Tibial nerve (tissue), 4 donors: ENCODE measurements at regions not wholly inside any gene's neighbourhood (a gene's known extent, or its start where the extent isn't known, plus 50 kb on each side); places are given as distances from the start of the nearest gene placed in this dataset.

Experiments
- CTCF ChIP-seq, 5 experiments: fragments of 200-600 bp in 3 of 5; fragments of 450-650 bp in 2 of 5; sonication (generic) in 3 of 5; IDR thresholded peaks; one replicate each; pipeline ENCODE4 v1.5.1; 2016 to 2019; ENCODE audit warnings: antibody characterized with exemption in 5 of 5, mild to moderate bottlenecking in 3 of 5, moderate library complexity in 2 of 5
- EP300 ChIP-seq, 2 donors: sonication (generic); formaldehyde crosslinking; IDR thresholded peaks; one replicate each; pipeline ENCODE4 v1.6.1; 2017; ENCODE audit warnings: antibody characterized with exemption in 2 of 2, mild to moderate bottlenecking in 1 of 2
- POLR2A ChIP-seq, 2 donors: fragments of 450-650 bp; IDR thresholded peaks; one replicate each; pipeline ENCODE4 v1.6.1; 2017; ENCODE audit warnings: antibody characterized with exemption in 2 of 2, mild to moderate bottlenecking in 2 of 2, moderate library complexity in 2 of 2

DNA sequence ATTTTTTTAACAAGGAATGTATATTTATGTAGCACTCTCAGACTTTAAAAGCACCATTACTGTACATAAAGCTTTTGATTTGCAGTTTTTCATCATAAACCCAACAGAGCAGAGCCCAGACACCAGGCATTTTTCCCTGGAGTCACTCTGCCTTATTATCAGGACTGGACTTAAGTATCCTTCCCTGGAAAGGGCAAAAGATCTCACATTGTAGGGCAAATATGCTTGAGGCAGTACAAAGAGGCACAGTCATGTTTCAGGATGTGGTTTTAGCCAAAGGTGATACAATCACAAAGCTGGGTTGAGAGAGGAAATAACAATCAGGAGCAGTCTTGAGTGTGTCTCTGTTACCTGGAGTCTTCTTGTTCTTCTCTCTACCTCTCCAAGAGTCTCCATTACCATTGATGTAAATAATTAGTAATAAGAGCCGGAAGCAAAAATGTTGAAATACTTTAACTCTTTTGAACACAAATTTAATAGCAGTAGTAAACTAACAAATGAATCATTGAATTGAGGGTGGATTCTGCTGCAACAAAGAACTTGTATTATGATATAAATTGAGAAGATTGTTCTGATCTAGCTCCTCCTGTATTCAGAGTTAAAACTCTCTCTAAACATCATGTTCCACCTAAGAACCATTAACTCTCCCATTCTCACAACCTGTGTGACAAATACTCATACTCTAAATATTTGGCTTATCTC lies 160.5 kb downstream of the LTN1 start:
- TF ChIP-seq CTCF (IDR thresholded peaks at IDR 0.05) (no peak), EP300 (IDR thresholded peaks at IDR 0.05) (peak in 1 of 2 donors; percentile 9), POLR2A (IDR thresholded peaks at IDR 0.05) (no peak)
